Upper lobe of left lung (tissue), 4 donors: ENCODE measurements at regions not wholly inside any gene's neighbourhood (a gene's known extent, or its start where the extent isn't known, plus 50 kb on each side); places are given as distances from the start of the nearest gene placed in this dataset.

Experiments
- POLR2A ChIP-seq, 4 donors: fragments of 450-650 bp; IDR thresholded peaks; one replicate each; pipeline ENCODE4 v1.5.1; 2016 to 2017; ENCODE audit warnings: antibody characterized with exemption in 4 of 4, mild to moderate bottlenecking in 2 of 4
- POLR2AphosphoS5 ChIP-seq, 2 donors: sonication (generic); formaldehyde crosslinking; IDR thresholded peaks; one replicate each; pipeline ENCODE4 v1.5.1; 2017; ENCODE audit warnings: antibody characterized with exemption in 2 of 2
- TF ChIP-seq, protein P1 (sequence below), 6 experiments: fragments of 450-650 bp in 4 of 6; fragments of 200-600 bp in 2 of 6; sonication (generic) in 2 of 6; IDR thresholded peaks; one replicate each; pipeline ENCODE4 v1.5.1; 2016 to 2019; ENCODE audit warnings: antibody characterized with exemption in 6 of 6

DNA sequence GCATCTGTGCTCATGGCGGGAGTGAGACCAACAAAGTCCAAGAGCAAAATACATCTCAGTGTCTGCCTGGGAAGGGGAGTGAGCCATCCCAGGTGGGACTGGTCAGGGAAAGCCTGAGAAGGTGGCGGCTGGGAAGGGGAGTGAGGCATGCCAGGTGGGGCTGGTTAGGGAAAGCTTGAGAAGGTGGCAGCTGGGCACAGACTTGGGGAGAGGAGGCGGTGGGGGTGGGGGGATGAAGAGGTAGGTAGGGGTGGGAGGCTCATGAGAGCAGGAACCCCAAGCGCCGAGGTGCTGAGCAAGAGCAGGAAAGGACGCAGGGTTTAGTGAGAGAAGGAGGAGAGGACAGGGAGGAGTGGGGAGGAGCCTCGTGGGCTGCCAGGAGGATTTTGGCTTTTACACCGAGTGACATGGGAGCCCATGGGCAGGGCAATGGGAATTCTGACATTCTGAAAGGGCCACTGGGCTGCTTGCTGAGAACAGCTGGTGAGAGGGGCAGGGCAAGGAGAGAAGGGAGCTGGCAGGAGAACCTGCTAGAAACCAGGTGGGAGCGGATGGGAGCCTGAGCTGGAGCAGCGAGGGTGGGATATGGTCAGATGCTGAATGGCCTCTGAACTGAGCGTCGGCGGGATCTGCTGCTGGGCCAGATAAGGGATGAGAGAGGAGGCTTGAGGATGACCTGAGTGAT is 256.1 kb upstream of the RPL38 start:
- TF ChIP-seq, protein P1, sequence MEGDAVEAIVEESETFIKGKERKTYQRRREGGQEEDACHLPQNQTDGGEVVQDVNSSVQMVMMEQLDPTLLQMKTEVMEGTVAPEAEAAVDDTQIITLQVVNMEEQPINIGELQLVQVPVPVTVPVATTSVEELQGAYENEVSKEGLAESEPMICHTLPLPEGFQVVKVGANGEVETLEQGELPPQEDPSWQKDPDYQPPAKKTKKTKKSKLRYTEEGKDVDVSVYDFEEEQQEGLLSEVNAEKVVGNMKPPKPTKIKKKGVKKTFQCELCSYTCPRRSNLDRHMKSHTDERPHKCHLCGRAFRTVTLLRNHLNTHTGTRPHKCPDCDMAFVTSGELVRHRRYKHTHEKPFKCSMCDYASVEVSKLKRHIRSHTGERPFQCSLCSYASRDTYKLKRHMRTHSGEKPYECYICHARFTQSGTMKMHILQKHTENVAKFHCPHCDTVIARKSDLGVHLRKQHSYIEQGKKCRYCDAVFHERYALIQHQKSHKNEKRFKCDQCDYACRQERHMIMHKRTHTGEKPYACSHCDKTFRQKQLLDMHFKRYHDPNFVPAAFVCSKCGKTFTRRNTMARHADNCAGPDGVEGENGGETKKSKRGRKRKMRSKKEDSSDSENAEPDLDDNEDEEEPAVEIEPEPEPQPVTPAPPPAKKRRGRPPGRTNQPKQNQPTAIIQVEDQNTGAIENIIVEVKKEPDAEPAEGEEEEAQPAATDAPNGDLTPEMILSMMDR (IDR thresholded peaks at IDR 0.05), result no peak
- TF ChIP-seq POLR2A (IDR thresholded peaks at IDR 0.05) (no peak), POLR2AphosphoS5 (IDR thresholded peaks at IDR 0.05) (no peak)
